ENCODE measurements at regions not wholly inside any gene's neighbourhood (a gene's known extent, or its start where the extent isn't known, plus 50 kb on each side); places are given as distances from the start of the nearest gene placed in this dataset.

DNA sequence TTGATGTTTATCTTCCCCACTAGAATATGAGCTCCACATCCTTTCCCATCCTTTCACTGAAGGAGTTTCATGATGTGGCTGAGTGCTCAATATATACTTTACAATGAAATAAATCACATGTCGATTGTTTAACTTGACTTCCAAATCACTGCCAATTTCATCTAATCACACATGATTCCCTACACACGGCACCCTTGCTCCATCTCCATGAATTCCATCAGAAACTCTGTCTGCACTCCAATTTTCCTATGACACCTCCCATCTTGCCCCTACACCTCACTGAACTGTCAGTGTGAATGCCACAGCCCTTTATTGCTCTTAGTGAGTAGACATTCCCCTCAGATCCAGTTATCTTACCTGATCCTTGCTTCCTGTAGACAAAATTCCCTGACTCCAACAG lies 366.0 kb downstream of the CMPK2 start:
- TF ChIP-seq, protein P1, sequence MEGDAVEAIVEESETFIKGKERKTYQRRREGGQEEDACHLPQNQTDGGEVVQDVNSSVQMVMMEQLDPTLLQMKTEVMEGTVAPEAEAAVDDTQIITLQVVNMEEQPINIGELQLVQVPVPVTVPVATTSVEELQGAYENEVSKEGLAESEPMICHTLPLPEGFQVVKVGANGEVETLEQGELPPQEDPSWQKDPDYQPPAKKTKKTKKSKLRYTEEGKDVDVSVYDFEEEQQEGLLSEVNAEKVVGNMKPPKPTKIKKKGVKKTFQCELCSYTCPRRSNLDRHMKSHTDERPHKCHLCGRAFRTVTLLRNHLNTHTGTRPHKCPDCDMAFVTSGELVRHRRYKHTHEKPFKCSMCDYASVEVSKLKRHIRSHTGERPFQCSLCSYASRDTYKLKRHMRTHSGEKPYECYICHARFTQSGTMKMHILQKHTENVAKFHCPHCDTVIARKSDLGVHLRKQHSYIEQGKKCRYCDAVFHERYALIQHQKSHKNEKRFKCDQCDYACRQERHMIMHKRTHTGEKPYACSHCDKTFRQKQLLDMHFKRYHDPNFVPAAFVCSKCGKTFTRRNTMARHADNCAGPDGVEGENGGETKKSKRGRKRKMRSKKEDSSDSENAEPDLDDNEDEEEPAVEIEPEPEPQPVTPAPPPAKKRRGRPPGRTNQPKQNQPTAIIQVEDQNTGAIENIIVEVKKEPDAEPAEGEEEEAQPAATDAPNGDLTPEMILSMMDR (optimal IDR thresholded peaks at IDR 0.05 in 1 of 3, IDR thresholded peaks at IDR 0.05 in 1 of 3, conservative IDR thresholded peaks at IDR 0.05 in 1 of 3; ENCODE audit: extremely low read depth in 1 of 3, insufficient read depth in 2 of 3, low read length in 3 of 3) = no peak
- no peak for TF ChIP-seq EZH2 (IDR thresholded peaks at IDR 0.05; ENCODE audit: low read length)
